Panc1 (cell line): ENCODE measurements at regions not wholly inside any gene's neighbourhood (a gene's known extent, or its start where the extent isn't known, plus 50 kb on each side); places are given as distances from the start of the nearest gene placed in this dataset.

Experiments used
- POLR2AphosphoS5 ChIP-seq: IDR thresholded peaks from 2 replicates; pipeline ENCODE4 v1.6.1; 2012; ENCODE audit warnings: mild to moderate bottlenecking, low read depth, low read length, moderate library complexity
- TF ChIP-seq, protein P1 (sequence below): fragments of 450-650 bp; IDR thresholded peaks from 2 replicates; pipeline ENCODE4 v1.5.1; 2017; ENCODE audit warnings: mild to moderate bottlenecking

DNA sequence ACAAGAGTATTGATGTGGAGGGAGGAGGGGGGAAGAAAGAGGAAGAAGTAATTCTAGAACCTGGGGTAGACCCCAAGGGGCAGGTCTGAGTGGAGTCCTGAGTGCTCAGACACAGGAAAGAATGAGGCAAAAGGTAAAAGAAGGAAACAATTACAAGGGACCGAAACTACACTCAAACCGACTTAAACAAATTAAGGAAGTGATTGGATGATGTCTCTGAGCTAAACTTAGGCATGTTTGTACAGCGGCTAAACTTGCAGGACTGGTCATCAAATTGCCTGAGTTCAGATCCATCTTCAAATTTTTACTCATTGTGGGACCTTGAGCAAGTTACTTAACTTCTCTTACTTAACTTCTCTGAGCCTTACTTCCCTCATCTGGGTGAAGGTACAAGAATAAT is 86.3 kb upstream of the LRRC55 start:
- TF ChIP-seq, protein P1, sequence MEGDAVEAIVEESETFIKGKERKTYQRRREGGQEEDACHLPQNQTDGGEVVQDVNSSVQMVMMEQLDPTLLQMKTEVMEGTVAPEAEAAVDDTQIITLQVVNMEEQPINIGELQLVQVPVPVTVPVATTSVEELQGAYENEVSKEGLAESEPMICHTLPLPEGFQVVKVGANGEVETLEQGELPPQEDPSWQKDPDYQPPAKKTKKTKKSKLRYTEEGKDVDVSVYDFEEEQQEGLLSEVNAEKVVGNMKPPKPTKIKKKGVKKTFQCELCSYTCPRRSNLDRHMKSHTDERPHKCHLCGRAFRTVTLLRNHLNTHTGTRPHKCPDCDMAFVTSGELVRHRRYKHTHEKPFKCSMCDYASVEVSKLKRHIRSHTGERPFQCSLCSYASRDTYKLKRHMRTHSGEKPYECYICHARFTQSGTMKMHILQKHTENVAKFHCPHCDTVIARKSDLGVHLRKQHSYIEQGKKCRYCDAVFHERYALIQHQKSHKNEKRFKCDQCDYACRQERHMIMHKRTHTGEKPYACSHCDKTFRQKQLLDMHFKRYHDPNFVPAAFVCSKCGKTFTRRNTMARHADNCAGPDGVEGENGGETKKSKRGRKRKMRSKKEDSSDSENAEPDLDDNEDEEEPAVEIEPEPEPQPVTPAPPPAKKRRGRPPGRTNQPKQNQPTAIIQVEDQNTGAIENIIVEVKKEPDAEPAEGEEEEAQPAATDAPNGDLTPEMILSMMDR: no peak
- no peak for TF ChIP-seq POLR2AphosphoS5
